ENCODE measurements at regions not wholly inside any gene's neighbourhood (a gene's known extent, or its start where the extent isn't known, plus 50 kb on each side); places are given as distances from the start of the nearest gene placed in this dataset.

GRCh38 chr6:104207635-104208034 lies 652.1 kb downstream of the HACE1 start:
- DNase-seq (ENCODE audit: low read depth), result no peak

- no peak for DNase-seq (ENCODE audit: low read depth)
Measured at GRCh38 chr6:104201557-104201956, 658.2 kb downstream of the HACE1 start.

GRCh38 chr6:104187616-104188015 lies 672.1 kb downstream of the HACE1 start:
- no peak for DNase-seq (ENCODE audit: low read depth)

GRCh38 chr6:104186831-104187230 lies 672.9 kb downstream of the HACE1 start:
- DNase-seq (ENCODE audit: low read depth), result no peak

GRCh38 chr6:104183816-104184435 lies 675.8 kb downstream of the HACE1 start:
- DNase-seq (ENCODE audit: low read depth), result no peak

GRCh38 chr6:104182811-104183210 lies 676.9 kb downstream of the HACE1 start:
- DNase-seq (ENCODE audit: low read depth), result no peak

GRCh38 chr6:104173668-104174067 lies 686.1 kb downstream of the HACE1 start:
- DNase-seq (ENCODE audit: low read depth), result no peak

- DNase-seq (ENCODE audit: low read depth), result no peak
Measured at GRCh38 chr6:104170401-104170800, 689.3 kb downstream of the HACE1 start.

- DNase-seq (ENCODE audit: low read depth), result no peak
Measured at GRCh38 chr6:104166055-104166668, 693.6 kb downstream of the HACE1 start.

GRCh38 chr6:104162036-104162669 lies 697.6 kb downstream of the HACE1 start:
- no peak for DNase-seq (ENCODE audit: low read depth)

GRCh38 chr6:104159045-104159618 lies 700.6 kb downstream of the HACE1 start:
- DNase-seq (ENCODE audit: low read depth), result no peak

GRCh38 chr6:104143757-104144156 lies 716.0 kb downstream of the HACE1 start:
- DNase-seq (ENCODE audit: low read depth), result no peak

- no peak for DNase-seq (ENCODE audit: low read depth)
Measured at GRCh38 chr6:104134876-104135275, 724.8 kb downstream of the HACE1 start.

- DNase-seq (ENCODE audit: low read depth), result no peak
Measured at GRCh38 chr6:104130343-104130742, 729.4 kb downstream of the HACE1 start.

- DNase-seq (ENCODE audit: low read depth), result no peak
Measured at GRCh38 chr6:104126315-104127005, 733.3 kb downstream of the HACE1 start.

GRCh38 chr6:104123227-104123626 lies 736.5 kb downstream of the HACE1 start:
- DNase-seq (ENCODE audit: low read depth), result no peak

GRCh38 chr6:104118274-104118673 lies 741.4 kb downstream of the HACE1 start:
- no peak for DNase-seq (ENCODE audit: low read depth)

GRCh38 chr6:104109806-104110205 lies 749.9 kb downstream of the HACE1 start:
- DNase-seq (ENCODE audit: low read depth), result no peak

GRCh38 chr6:104108634-104109033 lies 751.1 kb downstream of the HACE1 start:
- DNase-seq (ENCODE audit: low read depth), result no peak

- no peak for DNase-seq (ENCODE audit: low read depth)
Measured at GRCh38 chr6:104095661-104096416, 763.9 kb downstream of the HACE1 start.

GRCh38 chr6:104087765-104088164 lies 772.0 kb downstream of the HACE1 start:
- DNase-seq (ENCODE audit: low read depth), result no peak

GRCh38 chr6:104068281-104068680 lies 791.4 kb downstream of the HACE1 start:
- no peak for DNase-seq (ENCODE audit: low read depth)
